Activated T-cell treated with anti-CD3 and anti-CD28 coated beads for 48 hours (primary cell): ENCODE measurements at regions not wholly inside any gene's neighbourhood (a gene's known extent, or its start where the extent isn't known, plus 50 kb on each side); places are given as distances from the start of the nearest gene placed in this dataset.

ENCODE experiments used
- DNase-seq: peaks from one replicate; pipeline ENCODE4 v3.0.0-alpha.2; 2020; ENCODE audit warnings: low read depth

GRCh38 chr7:109127145-109127544 lies 557.5 kb downstream of the DNAJB9 start:
- no peak for DNase-seq

- no peak for DNase-seq
Measured at GRCh38 chr7:109131141-109131540, 561.5 kb downstream of the DNAJB9 start.

- no peak for DNase-seq
Measured at GRCh38 chr7:109136893-109137292, 567.2 kb downstream of the DNAJB9 start.

GRCh38 chr7:109154748-109155147 lies 585.1 kb downstream of the DNAJB9 start:
- no peak for DNase-seq

GRCh38 chr7:109158246-109158645 lies 588.6 kb downstream of the DNAJB9 start:
- DNase-seq, result no peak

- DNase-seq, result no peak
Measured at GRCh38 chr7:109176661-109177060, 607.0 kb downstream of the DNAJB9 start.

- no peak for DNase-seq
Measured at GRCh38 chr7:109178342-109178741, 608.7 kb downstream of the DNAJB9 start.

- no peak for DNase-seq
Measured at GRCh38 chr7:109179601-109180000, 609.9 kb downstream of the DNAJB9 start.

- no peak for DNase-seq
Measured at GRCh38 chr7:109190766-109191398, 621.2 kb downstream of the DNAJB9 start.

GRCh38 chr7:109206196-109206595 lies 636.5 kb downstream of the DNAJB9 start:
- DNase-seq, result no peak

- DNase-seq, result no peak
Measured at GRCh38 chr7:109213081-109213480, 643.4 kb downstream of the DNAJB9 start.

- no peak for DNase-seq
Measured at GRCh38 chr7:109215341-109215740, 645.7 kb downstream of the DNAJB9 start.

GRCh38 chr7:109224100-109224499 lies 654.4 kb downstream of the DNAJB9 start:
- DNase-seq, result no peak

GRCh38 chr7:109226699-109227098 lies 657.0 kb downstream of the DNAJB9 start:
- DNase-seq, result no peak

GRCh38 chr7:109235316-109235715 lies 665.6 kb downstream of the DNAJB9 start:
- DNase-seq, result no peak

- DNase-seq, result no peak
Measured at GRCh38 chr7:109246330-109247077, 676.8 kb downstream of the DNAJB9 start.

GRCh38 chr7:109256762-109257560 lies 687.3 kb downstream of the DNAJB9 start:
- DNase-seq, result no peak

GRCh38 chr7:109259151-109259550 lies 689.5 kb downstream of the DNAJB9 start:
- no peak for DNase-seq

- DNase-seq, result no peak
Measured at GRCh38 chr7:109261781-109262180, 692.1 kb downstream of the DNAJB9 start.

- DNase-seq, result no peak
Measured at GRCh38 chr7:109266610-109267009, 696.9 kb downstream of the DNAJB9 start.

- no peak for DNase-seq
Measured at GRCh38 chr7:109276348-109276747, 706.7 kb downstream of the DNAJB9 start.

GRCh38 chr7:109282726-109283125 lies 713.1 kb downstream of the DNAJB9 start:
- no peak for DNase-seq

GRCh38 chr7:109284943-109285342 lies 715.3 kb downstream of the DNAJB9 start:
- no peak for DNase-seq
